DMS 273 (cell line): ENCODE measurements at regions not wholly inside any gene's neighbourhood (a gene's known extent, or its start where the extent isn't known, plus 50 kb on each side); places are given as distances from the start of the nearest gene placed in this dataset.

Experiments used
- DNase-seq: peaks from one replicate; lab custom pipeline; 2025; ENCODE audit not compliant: unreplicated experiment; lab: John Stamatoyannopoulos, UW

- no peak for DNase-seq
These were observed 60.9 kb upstream of the CHD1 start for GRCh38 chr5:98989727-98990126.

GRCh38 chr5:98986587-98986986 lies 57.8 kb upstream of the CHD1 start:
- DNase-seq, result no peak

- DNase-seq, result peak; percentile 17
These were observed 54.1 kb upstream of the CHD1 start for GRCh38 chr5:98982880-98983279.
